Colonic mucosa (tissue), 4 donors: ENCODE measurements at regions not wholly inside any gene's neighbourhood (a gene's known extent, or its start where the extent isn't known, plus 50 kb on each side); places are given as distances from the start of the nearest gene placed in this dataset.

ENCODE experiments used
- DNase-seq: peaks from one replicate; pipeline ENCODE4 v3.0.0-alpha.2; 2020
- H3K27ac ChIP-seq: fragments of 200-600 bp; one replicate; pipeline ENCODE4 v1.8.0; 2021
- H3K27me3 ChIP-seq: fragments of 200-600 bp; one replicate; pipeline ENCODE4 v1.8.0; 2021
- H3K36me3 ChIP-seq: fragments of 200-600 bp; one replicate; pipeline ENCODE4 v1.8.0; 2021
- H3K4me1 ChIP-seq: fragments of 200-600 bp; one replicate; pipeline ENCODE4 v1.8.0; 2021; ENCODE audit warnings: mild to moderate bottlenecking
- H3K4me3 ChIP-seq: fragments of 200-600 bp; one replicate; pipeline ENCODE4 v1.8.0; 2021
- H3K9ac ChIP-seq, 2 donors: one replicate each; pipeline ENCODE4 v1.7.0; 2013; ENCODE audit warnings: control low read depth in 2 of 2, low read depth in 2 of 2, low read length in 2 of 2
- H3K9me3 ChIP-seq: fragments of 200-600 bp; one replicate; pipeline ENCODE4 v1.8.0; 2021
- CTCF ChIP-seq: fragments of 200-600 bp; IDR thresholded peaks from one replicate; pipeline ENCODE4 v1.8.0; 2022; ENCODE audit warnings: antibody characterized with exemption, mild to moderate bottlenecking
- intact Hi-C: fragments of 100-400 bp; cut with DNase I; formaldehyde crosslinking; loops from one replicate; pipeline ENCODE4 v1.14.1; 2022
- donor health status: healthy.
- donor health status: DM: no; HTN: no; CAD: no.
- donor health status: DM: no; HTN: no; CAD: no.

DNA sequence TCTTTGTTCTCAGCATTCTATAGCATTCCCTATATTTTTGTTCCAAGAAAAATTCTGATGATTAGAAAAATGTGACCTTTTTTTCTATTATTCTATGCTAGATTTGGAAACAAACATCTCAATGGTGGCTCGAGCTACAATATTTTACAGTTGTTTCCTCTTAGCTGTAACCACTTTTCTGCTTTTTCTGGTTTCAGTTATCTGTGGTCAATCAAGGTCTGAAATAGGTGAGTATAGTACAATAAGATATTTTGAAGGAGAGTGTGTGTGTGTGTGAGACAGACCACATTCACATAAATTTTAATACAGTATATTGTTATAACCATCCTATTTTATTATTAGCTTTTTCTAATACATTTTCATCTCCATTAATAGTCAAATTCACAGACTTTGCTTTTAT, 564.5 kb upstream of the GHITM start:
- no peaks in the 10 kb centered on the region for H3K36me3 ChIP-seq
- TF ChIP-seq CTCF = no peak

GRCh38 chr10:83577421-83577820, 561.9 kb upstream of the GHITM start:
- intact Hi-C loops = no loop called here
- no peak for TF ChIP-seq CTCF

More for the DNA sequence above, 564.5 kb upstream of the GHITM start:
- Histone ChIP-seq H3K27ac (no peak overlapping the region), H3K4me3 (no peak overlapping the region), H3K9me3 (no peaks in the 10 kb centered on the region), H3K4me1 (no peaks in the 10 kb centered on the region), H3K27me3 (no peaks in the 10 kb centered on the region), H3K9ac (no peak overlapping the region)
- no peak for DNase-seq
- intact Hi-C loops = no loop called here

GRCh38 chr10:83580373-83581012, 558.8 kb upstream of the GHITM start:
- intact Hi-C loops = no loop called here
- TF ChIP-seq CTCF = no peak
- Histone ChIP-seq H3K9ac (no peak overlapping the region), H3K27ac (no peak overlapping the region), H3K27me3 (no peaks in the 10 kb centered on the region), H3K9me3 (no peaks in the 10 kb centered on the region), H3K36me3 (no peaks in the 10 kb centered on the region), H3K4me1 (no peaks in the 10 kb centered on the region), H3K4me3 (no peak overlapping the region)
- DNase-seq = no peak

More at GRCh38 chr10:83577421-83577820, 561.9 kb upstream of the GHITM start:
- no peaks in the 10 kb centered on the region for H3K9me3 ChIP-seq
- no peaks in the 10 kb centered on the region for H3K36me3 ChIP-seq
- no peaks in the 10 kb centered on the region for H3K27me3 ChIP-seq
- no peak overlapping the region for H3K9ac ChIP-seq
- H3K27ac ChIP-seq = no peak overlapping the region
- no peak overlapping the region for H3K4me3 ChIP-seq
- DNase-seq = no peak
- H3K4me1 ChIP-seq = no peaks in the 10 kb centered on the region

DNA sequence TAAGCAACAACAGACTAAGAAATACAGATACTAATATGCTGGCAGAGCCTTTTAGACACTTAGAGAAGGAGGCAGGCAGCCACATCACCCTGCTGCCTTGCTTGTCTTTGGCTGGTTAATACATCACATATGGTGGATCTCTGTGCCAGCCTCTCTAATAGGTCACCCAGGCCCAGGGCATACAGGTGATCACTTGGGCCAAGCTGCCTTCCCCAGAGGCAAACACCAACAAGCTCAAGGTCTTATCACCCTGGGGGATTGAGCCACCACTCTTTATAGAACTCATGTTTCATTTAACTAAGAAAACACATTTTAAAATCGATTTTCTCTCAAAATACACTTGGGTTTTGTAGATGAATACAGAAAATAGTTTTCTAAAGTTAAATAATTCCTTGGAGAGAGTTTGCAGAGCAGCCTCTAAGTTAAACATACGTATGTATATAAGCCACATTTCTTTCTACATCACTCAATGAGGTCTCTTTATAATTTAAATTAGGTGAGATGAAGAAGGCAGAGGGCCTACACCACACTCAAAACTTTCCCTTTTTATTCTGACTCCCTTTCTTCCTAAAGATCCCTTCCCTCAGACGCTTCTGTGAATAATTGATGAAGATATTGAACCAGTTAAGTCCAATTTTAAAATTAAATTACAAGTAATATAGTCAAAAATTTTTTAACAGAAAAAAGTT, 556.8 kb upstream of the GHITM start:
- Histone ChIP-seq H3K36me3 (no peaks in the 10 kb centered on the region), H3K27me3 (no peaks in the 10 kb centered on the region), H3K9me3 (no peaks in the 10 kb centered on the region), H3K9ac (no peak overlapping the region), H3K27ac (no peak overlapping the region), H3K4me3 (no peak overlapping the region), H3K4me1 (no peaks in the 10 kb centered on the region)
- TF ChIP-seq CTCF = no peak
- no peak for DNase-seq
- intact Hi-C loops = no loop called here

GRCh38 chr10:83585686-83586085, 553.6 kb upstream of the GHITM start:
- Histone ChIP-seq H3K27me3 (no peaks in the 10 kb centered on the region), H3K36me3 (no peaks in the 10 kb centered on the region), H3K4me3 (no peak overlapping the region), H3K4me1 (no peaks in the 10 kb centered on the region), H3K27ac (no peak overlapping the region), H3K9ac (no peak overlapping the region), H3K9me3 (no peaks in the 10 kb centered on the region)
- DNase-seq = no peak
- TF ChIP-seq CTCF = no peak
- intact Hi-C loops = no loop called here
